K562 (cell line): ENCODE measurements at regions not wholly inside any gene's neighbourhood (a gene's known extent, or its start where the extent isn't known, plus 50 kb on each side); places are given as distances from the start of the nearest gene placed in this dataset.

Experiments
- ATAC-seq: fragments of 200-7000 bp; cut with Tn5 transposase; 3 replicates; pipeline ENCODE4 v1.9.1; 2020; ENCODE audit warnings: moderate library complexity
- BruUV-seq: library from RNA; stranded (reverse); fragments of 400-500 nt; replicated peaks from 2 replicates; lab custom pipeline; 2021; lab: Mats Ljungman, UMichigan
- CTCF ChIA-PET: fragments of 300-600 bp; formaldehyde crosslinking; extraction: SDS; loops from one replicate; lab custom pipeline; 2021; ENCODE audit warnings: low intra/inter-chr PET ratio; lab: Yijun Ruan, JAX
- POLR2A ChIA-PET: fragments of 300-600, 350-650 bp; sonication (Branson Sonifier 250); formaldehyde crosslinking; extraction: SDS; loops from one replicate; lab custom pipeline; 2021; ENCODE audit warnings: antibody characterized with exemption, inconsistent platforms; lab: Yijun Ruan, JAX
- DNase-seq, 4 experiments: peaks; one replicate each; pipeline versions ENCODE4 v3.0.0 to v3.0.0-alpha.2; 2011 to 2018; ENCODE audit warnings: low spot score in 3 of 4, mixed read lengths in 3 of 4; ENCODE audit errors: extremely low read depth in 1 of 4
- FAIRE-seq: peaks from 2 replicates; lab custom pipeline; 2011; peaks lifted over from hg19 to GRCh38; lab: Jason Lieb, UNC
- H2AFZ ChIP-seq: 2 replicates; pipeline ENCODE4 v1.6.0; 2011; ENCODE audit warnings: low read depth, low read length, control low read depth, inconsistent platforms
- H3K27ac ChIP-seq: fragments of 200-600 bp; 3 replicates; pipeline ENCODE4 v1.8.0; 2011; ENCODE audit warnings: low read depth, mild to moderate bottlenecking, control low read depth, inconsistent platforms, low read length, moderate library complexity, mixed read lengths; ENCODE audit errors: extremely low read depth
- H3K27me3 ChIP-seq, 2 experiments: fragments of 300-600 bp in 1 of 2; 2 replicates in 1 of 2; 3 replicates in 1 of 2; pipeline versions ENCODE4 v1.6.0 to v1.8.0; 2011; ENCODE audit warnings: inconsistent platforms in 2 of 2, low read length in 2 of 2, mild to moderate bottlenecking in 1 of 2, mixed read lengths in 1 of 2, moderate library complexity in 1 of 2; ENCODE audit not compliant: control insufficient read depth in 2 of 2, insufficient read depth in 2 of 2
- H3K36me3 ChIP-seq: fragments of 300-600 bp; 3 replicates; pipeline ENCODE4 v1.8.0; 2011; ENCODE audit warnings: mild to moderate bottlenecking, low read length, inconsistent platforms; ENCODE audit not compliant: control insufficient read depth, insufficient read depth
- H3K4me1 ChIP-seq, 2 experiments: fragments of 200-600 bp in 1 of 2; replicated peaks in 1 of 2; 2 replicates in 1 of 2; 3 replicates in 1 of 2; pipeline versions ENCODE4 v1.5.1 to v1.8.0; 2011; ENCODE audit warnings: inconsistent platforms in 2 of 2, low read length in 2 of 2, mild to moderate bottlenecking in 1 of 2, mixed read lengths in 1 of 2, moderate library complexity in 1 of 2; ENCODE audit not compliant: control insufficient read depth in 2 of 2, insufficient read depth in 2 of 2
- H3K4me2 ChIP-seq: 2 replicates; pipeline ENCODE4 v1.6.1; 2011; ENCODE audit warnings: low read length, control low read depth, inconsistent platforms, mixed read lengths; ENCODE audit not compliant: insufficient read depth
- H3K4me3 ChIP-seq: fragments of 200-600 bp; sonication (generic), shearing (Covaris generic); 2 replicates; pipeline ENCODE4 v1.5.1; 2016; ENCODE audit warnings: control low read depth, inconsistent platforms
- H3K79me2 ChIP-seq: fragments of 200-600 bp; 3 replicates; pipeline ENCODE4 v1.8.0; 2011; ENCODE audit warnings: low read length, inconsistent platforms; ENCODE audit not compliant: control insufficient read depth, insufficient read depth
- H3K9ac ChIP-seq, 2 experiments: 2 replicates each; pipeline versions ENCODE4 v1.6.0 to v1.6.1; 2011; ENCODE audit warnings: low read depth in 2 of 2, low read length in 2 of 2, control low read depth in 1 of 2, inconsistent platforms in 1 of 2, mild to moderate bottlenecking in 1 of 2, mixed read lengths in 1 of 2; ENCODE audit not compliant: insufficient read depth in 1 of 2
- H3K9me1 ChIP-seq: one replicate; pipeline ENCODE4 v1.6.0; 2011; ENCODE audit warnings: inconsistent platforms, mild to moderate bottlenecking, low read length, moderate library complexity; ENCODE audit not compliant: control insufficient read depth, insufficient read depth
- H3K9me3 ChIP-seq: replicated peaks from 2 replicates; pipeline ENCODE4 v1.5.1; 2011; ENCODE audit warnings: low read depth, low read length, inconsistent platforms; ENCODE audit not compliant: control insufficient read depth, insufficient read depth
- H4K20me1 ChIP-seq: replicated peaks from 2 replicates; pipeline ENCODE4 v1.6.1; 2011; ENCODE audit warnings: low read length, inconsistent platforms, mixed read lengths; ENCODE audit not compliant: control insufficient read depth, insufficient read depth
- CC2D1A ChIP-seq: fragments of 450-650 bp; IDR thresholded peaks from 2 replicates; pipeline ENCODE4 v1.6.1; 2017; ENCODE audit warnings: mild to moderate bottlenecking
- DMBX1 ChIP-seq: fragments of 250-450 bp; sonication (Bioruptor Pico); IDR thresholded peaks from 2 replicates; pipeline ENCODE4 v1.8.0; 2022; ENCODE audit warnings: inconsistent platforms, mild to moderate bottlenecking, moderate library complexity, borderline replicate concordance
- ELF1 ChIP-seq: fragments of 200-800 bp; sonication (Bioruptor generic); IDR thresholded peaks from 2 replicates; pipeline ENCODE4 v1.6.1; 2016; ENCODE audit warnings: missing genetic modification characterization, missing compliant biosample characterization
- ESRRB ChIP-seq: fragments of 250-450 bp; sonication (Bioruptor Pico); IDR thresholded peaks from 2 replicates; pipeline ENCODE4 v1.5.0; 2020; ENCODE audit warnings: mild to moderate bottlenecking, moderate library complexity, borderline replicate concordance
- HDAC6 ChIP-seq: IDR thresholded peaks from 2 replicates; pipeline ENCODE4 v1.6.1; 2012; ENCODE audit warnings: low read depth, mild to moderate bottlenecking, control low read depth, inconsistent platforms, low read length, moderate library complexity
- MAZ ChIP-seq, 2 experiments: fragments of 450-650 bp in 1 of 2; sonication (generic) in 1 of 2; formaldehyde crosslinking; IDR thresholded peaks in 1 of 2; conservative IDR thresholded peaks in 1 of 2; 2 replicates each; pipeline versions ENCODE4 v1.4.0 to v1.5.0; 2020; ENCODE audit warnings: mild to moderate bottlenecking in 1 of 2, missing genetic modification reagents in 1 of 2
- MCM3 ChIP-seq: fragments of 450-650 bp; IDR thresholded peaks from 2 replicates; pipeline ENCODE4 v1.6.1; 2016
- PHB2 ChIP-seq: fragments of 450-650 bp; IDR thresholded peaks from 2 replicates; pipeline ENCODE4 v1.6.1; 2017; ENCODE audit warnings: low read depth
- RAD21 ChIP-seq, 2 experiments: fragments of 250-450 bp in 1 of 2; fragments of 450-650 bp in 1 of 2; sonication (Bioruptor Pico) in 1 of 2; formaldehyde crosslinking in 1 of 2; IDR thresholded peaks in 1 of 2; conservative IDR thresholded peaks in 1 of 2; 2 replicates each; pipeline versions ENCODE4 v1.4.0 to v1.8.0; 2020 to 2022; ENCODE audit warnings: mild to moderate bottlenecking in 2 of 2, moderate library complexity in 1 of 2
- WGBS: fragments of 100-300 bp; shearing (Covaris generic); methylation state at CpG from one replicate; pipeline ENCODE4 v1.1.6; 2016; ENCODE audit warnings: low coverage, mixed read lengths; ENCODE audit not compliant: insufficient coverage; ENCODE audit errors: missing lambda C conversion rate; 5-methylcytosine and 5-hydroxymethylcytosine counted together
- in situ Hi-C: fragments of 300-500 bp; cut with MboI; formaldehyde crosslinking; loops from 4 replicates; pipeline ENCODE4 v1.15.0; 2018; ENCODE audit warnings: inconsistent platforms, mixed read lengths
- intact Hi-C: fragments of 100-400 bp; cut with micrococcal nuclease; formaldehyde crosslinking; loops from 2 replicates; pipeline ENCODE4 v1.14.2; 2022

GRCh38 chr7:18366394-18366793 is 129.2 kb upstream of the HDAC9 start:
- ChIA-PET POLR2A (no interaction called here), CTCF (interaction anchor here (0.6 kb wide), 1 partner anchor 218 kb away, joined by 6 read pairs; no protein-coding TSS in a partner anchor)
- no peak for ATAC-seq
- FAIRE-seq: no peak
- no peak overlapping the region for H3K27ac ChIP-seq
- no peaks in the 10 kb centered on the region for H3K79me2 ChIP-seq
- no peaks in the 10 kb centered on the region for H3K4me1 ChIP-seq
- no peak overlapping the region for H3K4me3 ChIP-seq
- no peak overlapping the region for H3K9ac ChIP-seq
- no peaks in the 10 kb centered on the region for H3K9me3 ChIP-seq
- TF ChIP-seq HDAC6: no peak
- TF ChIP-seq ESRRB (CRISPR knock-in tag): no peak
- TF ChIP-seq, all 486 proteins: peak for 0
- intact Hi-C loops: no loop called here
- Histone ChIP-seq H3K4me2 (no peak overlapping the region), H3K9me1 (no peaks in the 10 kb centered on the region), H2AFZ (no peak overlapping the region), H3K27me3 (no peaks in the 10 kb centered on the region), H3K36me3 (no peaks in the 10 kb centered on the region), H4K20me1 (no peaks in the 10 kb centered on the region)
- 0% methylated on average over 1 of the region's 1 CpG for WGBS
- BruUV-seq: no TSS peak
- DNase-seq: no peak
- in situ Hi-C loops: loop anchor here (25.0 kb wide), 1 partner anchor 1296 kb away; no protein-coding TSS in a partner anchor

DNA sequence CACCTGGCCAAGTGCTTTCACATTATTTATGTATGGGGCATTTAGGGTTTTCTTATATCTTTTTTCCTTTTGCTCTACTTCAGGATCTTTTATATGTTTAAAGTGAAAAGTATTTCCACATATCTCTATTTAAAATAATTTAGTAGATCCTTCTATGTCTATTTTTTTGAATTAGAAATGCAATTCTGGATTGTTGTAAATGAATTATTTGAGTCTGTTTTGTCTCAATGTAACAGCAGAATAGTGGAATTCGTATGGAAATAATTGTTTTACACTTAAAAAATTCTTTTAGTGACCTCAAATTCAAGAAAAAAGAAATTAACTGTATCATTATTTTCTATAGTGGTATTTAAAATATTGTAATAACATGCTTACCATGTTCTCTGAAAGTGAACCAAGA is 126.5 kb upstream of the HDAC9 start:
- no peaks in the 10 kb centered on the region for H4K20me1 ChIP-seq
- WGBS: 0% methylated on average over 1 of the region's 1 CpG
- H3K4me3 ChIP-seq: no peak overlapping the region
- H3K36me3 ChIP-seq: no peaks in the 10 kb centered on the region
- H3K9me3 ChIP-seq: no peaks in the 10 kb centered on the region
- no peak overlapping the region for H3K9ac ChIP-seq
- H3K9me1 ChIP-seq: no peaks in the 10 kb centered on the region
- no peaks in the 10 kb centered on the region for H3K79me2 ChIP-seq
- ATAC-seq (no peak), FAIRE-seq (no peak), DNase-seq (no peak)
- H3K27me3 ChIP-seq: no peaks in the 10 kb centered on the region
- H3K27ac ChIP-seq: no peak overlapping the region
- in situ Hi-C loops (loop anchor here (25.0 kb wide), 1 partner anchor 1293 kb away; no protein-coding TSS in a partner anchor), intact Hi-C loops (no loop called here)
- POLR2A ChIA-PET: interaction anchor here (0.7 kb wide), 1 partner anchor 65 kb away, joined by 3 read pairs; no protein-coding TSS in a partner anchor
- no peaks in the 10 kb centered on the region for H3K4me1 ChIP-seq
- no peak for TF ChIP-seq MCM3
- no peak for TF ChIP-seq DMBX1 (CRISPR knock-in tag)
- no peak for TF ChIP-seq MAZ (CRISPR knock-in tag; conservative IDR thresholded peaks at IDR 0.05 in 1 of 2, IDR thresholded peaks at IDR 0.05 in 1 of 2)
- TF ChIP-seq PHB2: no peak
- no peak for TF ChIP-seq RAD21 (CRISPR knock-in tag; conservative IDR thresholded peaks at IDR 0.05 in 1 of 2, IDR thresholded peaks at IDR 0.05 in 1 of 2)
- TF ChIP-seq CC2D1A: no peak
- no peak for TF ChIP-seq ELF1 (tag)
- H2AFZ ChIP-seq: no peak overlapping the region
- BruUV-seq: no TSS peak
- CTCF ChIA-PET: no interaction called here
- H3K4me2 ChIP-seq: no peak overlapping the region
